SK-N-MC (cell line): ENCODE measurements at regions not wholly inside any gene's neighbourhood (a gene's known extent, or its start where the extent isn't known, plus 50 kb on each side); places are given as distances from the start of the nearest gene placed in this dataset.
"Not testable (repeated sequence)": the region's sequence is repeated elsewhere in the genome, so short reads cannot be mapped to it uniquely, and the experiment has no call there.

Source experiments
- DNase-seq: peaks from one replicate; pipeline ENCODE4 v3.0.0-alpha.2; 2011; ENCODE audit warnings: low read depth, low spot score
- H3K27ac ChIP-seq: fragments of 200-600 bp; sonication (generic); 2 replicates; pipeline ENCODE4 v1.5.1; 2016; ENCODE audit warnings: mixed run types
- H3K36me3 ChIP-seq: fragments of 200-600 bp; sonication (generic); 2 replicates; pipeline ENCODE4 v1.6.1; 2017; ENCODE audit warnings: antibody characterized with exemption, low read length, mixed read lengths; ENCODE audit not compliant: insufficient read depth
- H3K4me3 ChIP-seq: fragments of 200-600 bp; sonication (generic); 2 replicates; pipeline ENCODE4 v1.5.1; 2016
- H3K9ac ChIP-seq: fragments of 200-600 bp; sonication (generic); 2 replicates; pipeline ENCODE4 v1.8.0; 2017; ENCODE audit warnings: mixed run types, mixed read lengths; ENCODE audit not compliant: insufficient read length
- H3K9me3 ChIP-seq: fragments of 200-600 bp; sonication (generic); 2 replicates; pipeline ENCODE4 v1.6.1; 2017; ENCODE audit warnings: low read depth, mild to moderate bottlenecking, antibody characterized with exemption, low read length, moderate library complexity, mixed read lengths
- EZH2 ChIP-seq: fragments of 200-600 bp; sonication (generic); IDR thresholded peaks from one replicate; pipeline ENCODE4 v1.6.1; 2017; ENCODE audit warnings: antibody characterized with exemption
- FOXP2 ChIP-seq: optimal IDR thresholded peaks from 2 replicates; pipeline ENCODE3; 2011; ENCODE audit warnings: mild to moderate bottlenecking, moderate library complexity; ENCODE audit not compliant: insufficient read depth; ENCODE audit errors: extremely low read length, control extremely low read depth
- POLR2AphosphoS5 ChIP-seq: IDR thresholded peaks from 2 replicates; pipeline ENCODE4 v1.6.1; 2012; ENCODE audit warnings: mild to moderate bottlenecking, low read depth, low read length, borderline replicate concordance

DNA sequence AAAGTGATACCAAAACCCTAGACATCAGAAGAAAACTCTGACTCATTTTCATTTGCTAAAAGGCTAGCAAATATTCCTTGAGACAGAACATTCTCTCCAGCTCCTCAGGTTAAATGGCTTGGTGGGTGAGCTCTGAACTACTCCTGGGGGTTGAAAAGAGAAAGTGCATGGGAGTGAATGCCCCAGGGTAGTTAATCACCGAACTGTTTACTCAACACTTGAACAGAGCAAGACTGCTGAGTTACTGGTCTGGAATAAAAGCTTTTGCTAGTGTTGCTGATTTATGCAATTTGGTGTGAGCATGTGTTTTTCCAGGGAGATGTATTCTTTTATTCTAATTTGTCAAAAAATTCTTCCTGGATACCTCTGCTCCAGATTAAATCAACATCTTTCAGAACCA, 88.3 kb upstream of the PRDM9 start:
- Histone ChIP-seq H3K9me3 (no peaks in the 10 kb centered on the region), H3K36me3 (no peaks in the 10 kb centered on the region), H3K27ac (no peak overlapping the region), H3K4me3 (no peak overlapping the region), H3K9ac (no peak overlapping the region)
- peak; percentile 34 for DNase-seq
- TF ChIP-seq POLR2AphosphoS5 (no peak), EZH2 (no peak), FOXP2 (no peak)

- no peaks in the 10 kb centered on the region; the same call in 1 of the 2 replicates for H3K9me3 ChIP-seq
- H3K9ac ChIP-seq = no peak overlapping the region
- TF ChIP-seq EZH2 (no peak), POLR2AphosphoS5 (no peak), FOXP2 (no peak)
- H3K27ac ChIP-seq = no peak overlapping the region
- no peak overlapping the region for H3K4me3 ChIP-seq
- no peaks in the 10 kb centered on the region for H3K36me3 ChIP-seq
- no peak for DNase-seq
These were observed 94.9 kb upstream of the PRDM9 start for GRCh38 chr5:23412515-23412914.

DNA sequence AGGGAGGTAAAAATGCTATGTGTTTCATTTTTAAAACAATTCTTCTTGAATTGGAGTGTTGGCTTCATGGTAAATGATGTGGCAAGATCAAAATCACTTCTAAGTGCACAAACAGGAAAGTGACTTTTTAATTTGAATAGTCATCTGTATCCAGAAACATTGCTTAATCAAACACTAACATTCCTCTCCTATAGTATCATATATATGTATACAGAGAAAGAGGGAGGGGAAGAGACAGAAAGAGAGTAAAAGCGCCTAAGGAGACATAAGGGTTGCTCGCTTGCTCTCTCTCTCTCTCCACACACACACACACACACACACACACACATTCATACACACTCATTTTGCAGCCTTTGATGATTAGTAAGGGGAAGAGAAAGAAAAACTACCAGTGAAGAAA, 95.4 kb upstream of the PRDM9 start:
- no peak overlapping the region for H3K4me3 ChIP-seq
- H3K36me3 ChIP-seq = no peaks in the 10 kb centered on the region
- no peaks in the 10 kb centered on the region; the same call in 1 of the 2 replicates for H3K9me3 ChIP-seq
- H3K9ac ChIP-seq = no peak overlapping the region
- H3K27ac ChIP-seq = no peak overlapping the region
- DNase-seq = no peak
- no peak for TF ChIP-seq EZH2
- TF ChIP-seq POLR2AphosphoS5 = no peak

GRCh38 chr5:23411200-23411599, 96.2 kb upstream of the PRDM9 start:
- no peak overlapping the region for H3K9ac ChIP-seq
- H3K27ac ChIP-seq = no peak overlapping the region
- H3K4me3 ChIP-seq = no peak overlapping the region
- DNase-seq = no peak
- H3K36me3 ChIP-seq = no peaks in the 10 kb centered on the region
- H3K9me3 ChIP-seq = no peaks in the 10 kb centered on the region; the same call in 1 of the 2 replicates
- TF ChIP-seq POLR2AphosphoS5 (no peak), EZH2 (no peak), FOXP2 (no peak)

GRCh38 chr5:23410775-23411174, 96.6 kb upstream of the PRDM9 start:
- not testable (repeated sequence) for H3K9me3 ChIP-seq, H3K27ac ChIP-seq, H3K4me3 ChIP-seq, H3K9ac ChIP-seq, H3K36me3 ChIP-seq, DNase-seq

DNA sequence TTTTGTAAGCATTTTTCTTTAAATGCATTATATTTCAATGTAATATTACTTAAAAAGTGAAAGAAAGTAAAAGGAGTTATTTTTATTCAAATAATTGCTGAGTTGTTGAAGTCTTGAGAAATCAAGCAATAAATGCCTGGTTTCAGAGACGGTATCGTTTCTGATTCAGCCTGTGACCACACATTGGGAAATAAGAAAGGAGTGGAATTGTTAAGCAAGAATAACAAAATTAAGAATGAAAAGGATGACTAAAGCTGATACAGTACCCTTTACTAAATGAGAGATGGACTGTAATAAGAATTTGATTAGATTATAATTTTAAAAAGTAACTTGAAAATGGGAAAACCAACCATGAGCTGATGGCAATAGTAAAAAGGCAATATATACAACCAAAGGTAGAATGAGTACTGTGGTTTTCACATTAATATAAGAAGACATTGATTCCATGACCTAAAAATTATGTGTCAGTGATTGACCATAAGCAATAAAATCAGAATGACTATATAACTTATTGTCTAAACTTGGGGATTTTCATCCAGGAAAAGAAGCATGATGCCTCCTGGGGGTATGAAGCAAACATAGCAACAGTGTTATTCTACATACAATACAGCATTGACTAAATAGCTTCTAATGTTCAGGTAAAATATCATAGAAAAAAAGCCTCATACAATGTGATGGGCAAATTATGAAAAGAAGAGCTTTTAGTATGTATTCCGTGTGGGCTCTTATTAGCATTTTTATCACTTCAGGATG, 101.9 kb upstream of the PRDM9 start:
- no peaks in the 10 kb centered on the region; the same call in 1 of the 2 replicates for H3K9me3 ChIP-seq
- TF ChIP-seq POLR2AphosphoS5 (no peak), FOXP2 (no peak), EZH2 (no peak)
- no peak overlapping the region for H3K4me3 ChIP-seq
- no peak overlapping the region for H3K27ac ChIP-seq
- H3K36me3 ChIP-seq = no peaks in the 10 kb centered on the region
- DNase-seq = no peak
- H3K9ac ChIP-seq = no peak overlapping the region

DNA sequence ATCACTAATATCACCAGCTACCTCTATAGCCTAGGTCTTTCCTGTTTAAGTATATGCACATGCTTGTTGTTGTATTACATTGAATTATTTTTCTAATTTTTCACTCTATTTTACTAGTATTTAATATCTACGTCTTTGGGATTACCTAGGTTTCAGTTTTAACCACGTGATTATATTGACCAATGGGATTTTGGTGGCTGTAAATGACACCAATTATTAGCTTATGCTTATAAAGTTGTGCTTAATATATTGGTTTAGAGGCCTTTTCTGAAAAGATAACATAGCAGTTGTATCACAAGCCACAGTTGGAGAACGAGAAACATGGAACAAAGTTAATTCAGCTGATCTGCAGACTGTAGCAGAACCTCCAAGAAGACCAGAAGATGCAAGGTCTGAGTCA, 104.8 kb upstream of the PRDM9 start:
- H3K27ac ChIP-seq = no peak overlapping the region
- no peaks in the 10 kb centered on the region for H3K9me3 ChIP-seq
- no peak overlapping the region for H3K4me3 ChIP-seq
- TF ChIP-seq POLR2AphosphoS5 (no peak), EZH2 (no peak), FOXP2 (no peak)
- no peak for DNase-seq
- H3K9ac ChIP-seq = no peak overlapping the region
- H3K36me3 ChIP-seq = no peaks in the 10 kb centered on the region

DNA sequence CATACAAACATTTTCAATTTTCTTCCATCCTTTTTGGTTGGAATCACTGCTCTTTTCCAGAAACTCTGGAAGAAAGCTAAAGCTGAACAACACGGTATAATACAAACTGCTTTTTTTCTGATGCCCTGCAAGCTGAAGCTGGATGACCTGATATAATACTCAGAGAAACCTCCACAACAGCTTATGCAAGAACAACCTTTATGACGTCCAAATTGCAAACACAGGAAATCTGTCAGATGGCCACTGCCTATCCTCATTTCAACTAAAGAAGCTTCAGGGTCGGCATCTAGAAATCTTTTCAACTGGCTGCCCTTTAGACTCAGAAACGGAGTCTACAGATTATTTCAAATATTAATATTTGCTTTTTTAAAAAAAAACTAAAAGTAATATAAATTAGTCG, 106.5 kb upstream of the PRDM9 start:
- H3K9me3 ChIP-seq = no peaks in the 10 kb centered on the region
- H3K36me3 ChIP-seq = no peaks in the 10 kb centered on the region
- DNase-seq = no peak
- no peak overlapping the region for H3K4me3 ChIP-seq
- H3K27ac ChIP-seq = no peak overlapping the region
- no peak for TF ChIP-seq POLR2AphosphoS5
- H3K9ac ChIP-seq = no peak overlapping the region

- TF ChIP-seq EZH2 = no peak
- TF ChIP-seq POLR2AphosphoS5 = no peak
- no peak for TF ChIP-seq FOXP2
- no peak overlapping the region for H3K27ac ChIP-seq
- H3K36me3 ChIP-seq = no peaks in the 10 kb centered on the region
- H3K9me3 ChIP-seq = no peaks in the 10 kb centered on the region; the same call in 1 of the 2 replicates
- DNase-seq = no peak
- H3K4me3 ChIP-seq = no peak overlapping the region
- H3K9ac ChIP-seq = no peak overlapping the region
These were observed 111.1 kb upstream of the PRDM9 start for GRCh38 chr5:23396346-23396745.
